ENCODE measurements at regions not wholly inside any gene's neighbourhood (a gene's known extent, or its start where the extent isn't known, plus 50 kb on each side); places are given as distances from the start of the nearest gene placed in this dataset.

- DNase-seq (ENCODE audit: insufficient read length, low spot score), result no peak
- FAIRE-seq, result no peak
Observed at GRCh38 chr1:201653233-201653632, 114.3 kb downstream of the NAV1 start.

GRCh38 chr1:201653883-201654282, 115.0 kb downstream of the NAV1 start:
- no peak for DNase-seq (ENCODE audit: insufficient read length, low spot score)
- no peak for FAIRE-seq

- FAIRE-seq (no peak), DNase-seq (ENCODE audit: insufficient read length, low spot score) (no peak)
Observed at GRCh38 chr1:201655243-201655642, 116.3 kb downstream of the NAV1 start.

GRCh38 chr1:201655910-201656309, 117.0 kb downstream of the NAV1 start:
- FAIRE-seq (no peak), DNase-seq (ENCODE audit: insufficient read length, low spot score) (no peak)

GRCh38 chr1:201656311-201657032, 117.5 kb downstream of the NAV1 start:
- FAIRE-seq, result no peak

GRCh38 chr1:201659572-201659971, 120.6 kb downstream of the NAV1 start:
- no peak for FAIRE-seq
- DNase-seq (ENCODE audit: insufficient read length, low spot score), result no peak

More at GRCh38 chr1:201656311-201657032, 117.5 kb downstream of the NAV1 start:
- DNase-seq (ENCODE audit: insufficient read length, low spot score), result no peak

- no peak for DNase-seq (ENCODE audit: insufficient read length, low spot score)
- FAIRE-seq, result no peak
Observed at GRCh38 chr1:201660931-201661822, 122.2 kb downstream of the NAV1 start.

- no peak for FAIRE-seq
- DNase-seq (ENCODE audit: insufficient read length, low spot score), result no peak
Observed at GRCh38 chr1:201661823-201662359, 123.0 kb downstream of the NAV1 start.

- no peak for DNase-seq (ENCODE audit: insufficient read length, low spot score)
Observed at GRCh38 chr1:201662646-201663045, 123.7 kb downstream of the NAV1 start.

GRCh38 chr1:201663491-201664113, 124.7 kb downstream of the NAV1 start:
- DNase-seq (ENCODE audit: insufficient read length, low spot score) (no peak), FAIRE-seq (no peak)

More at GRCh38 chr1:201662646-201663045, 123.7 kb downstream of the NAV1 start:
- no peak for FAIRE-seq

GRCh38 chr1:201665036-201665435, 126.1 kb downstream of the NAV1 start:
- DNase-seq (ENCODE audit: insufficient read length, low spot score), result no peak
- no peak for FAIRE-seq

- no peak for FAIRE-seq
- no peak for DNase-seq (ENCODE audit: insufficient read length, low spot score)
Observed at GRCh38 chr1:201666102-201666501, 127.2 kb downstream of the NAV1 start.

- FAIRE-seq (no peak), DNase-seq (ENCODE audit: insufficient read length, low spot score) (no peak)
Observed at GRCh38 chr1:201666645-201667044, 127.7 kb downstream of the NAV1 start.

GRCh38 chr1:201667479-201667878, 128.6 kb downstream of the NAV1 start:
- DNase-seq (ENCODE audit: insufficient read length, low spot score) (no peak), FAIRE-seq (no peak)

GRCh38 chr1:201670517-201670916, 131.6 kb downstream of the NAV1 start:
- DNase-seq (ENCODE audit: insufficient read length, low spot score), result no peak
- FAIRE-seq, result peak; percentile 89

- no peak for FAIRE-seq
- no peak for DNase-seq (ENCODE audit: insufficient read length, low spot score)
Observed at GRCh38 chr1:201672685-201673084, 133.8 kb downstream of the NAV1 start.

- FAIRE-seq, result no peak
Observed at GRCh38 chr1:201673093-201673492, 134.2 kb downstream of the NAV1 start.

GRCh38 chr1:201673915-201674314, 135.0 kb downstream of the NAV1 start:
- FAIRE-seq (no peak), DNase-seq (ENCODE audit: insufficient read length, low spot score) (no peak)

More at GRCh38 chr1:201673093-201673492, 134.2 kb downstream of the NAV1 start:
- DNase-seq (ENCODE audit: insufficient read length, low spot score), result no peak

GRCh38 chr1:201675143-201675542, 136.2 kb downstream of the NAV1 start:
- FAIRE-seq, result no peak
- DNase-seq (ENCODE audit: insufficient read length, low spot score), result no peak

- FAIRE-seq, result peak; percentile 64
Observed at GRCh38 chr1:201676197-201676596, 137.3 kb downstream of the NAV1 start.

GRCh38 chr1:201676641-201677040, 137.7 kb downstream of the NAV1 start:
- FAIRE-seq, result no peak
- DNase-seq (ENCODE audit: insufficient read length, low spot score), result no peak

More at GRCh38 chr1:201676197-201676596, 137.3 kb downstream of the NAV1 start:
- peak; percentile 62 for DNase-seq (ENCODE audit: insufficient read length, low spot score)
